ENCODE measurements at regions not wholly inside any gene's neighbourhood (a gene's known extent, or its start where the extent isn't known, plus 50 kb on each side); places are given as distances from the start of the nearest gene placed in this dataset.
"Not testable (repeated sequence)": the region's sequence is repeated elsewhere in the genome, so short reads cannot be mapped to it uniquely, and the experiment has no call there.

DNA sequence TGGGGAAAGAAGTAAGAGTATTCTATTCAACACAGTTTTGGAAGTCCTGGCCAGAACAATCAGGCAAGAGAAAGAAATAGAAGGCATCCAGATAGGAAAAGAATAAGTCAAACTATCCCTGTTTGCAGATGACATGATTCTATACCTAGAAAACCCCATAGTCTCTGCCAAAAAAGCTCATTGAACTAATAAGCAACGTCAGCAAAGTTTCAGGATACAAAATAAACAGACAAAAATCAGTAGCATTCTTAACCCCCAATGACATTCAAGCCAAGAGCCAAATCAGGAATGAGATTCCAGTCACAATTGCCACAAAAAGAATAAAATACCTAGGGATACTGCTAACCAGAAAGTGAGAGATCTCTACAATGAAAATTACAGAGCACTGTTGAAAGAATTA, 99.4 kb upstream of the MITF start:
- Mint-ChIP-seq H3K27me3 (ENCODE audit: low read depth) (peaks cover 16% of the 10 kb centered on the region), H3K9me3 (no peaks in the 10 kb centered on the region), H3K36me3 (ENCODE audit: low read depth) (no peaks in the 10 kb centered on the region), H3K4me3 (no peak overlapping the region), H3K4me1 (ENCODE audit: low read depth) (no peaks in the 10 kb centered on the region), H3K27ac (no peak overlapping the region)
- DNase-seq = no peak
- intact Hi-C loops (cut with micrococcal nuclease) = no loop called here
- CTCF ChIA-PET = no interaction called here

- Mint-ChIP-seq H3K36me3 (ENCODE audit: low read depth) (no peaks in the 10 kb centered on the region), H3K9me3 (peaks cover 14% of the 10 kb centered on the region), H3K27me3 (ENCODE audit: low read depth) (no peaks in the 10 kb centered on the region), H3K27ac (no peak overlapping the region), H3K4me1 (ENCODE audit: low read depth) (no peaks in the 10 kb centered on the region), H3K4me3 (no peak overlapping the region)
- CTCF ChIA-PET = interaction anchor here (0.6 kb wide), 2 partner anchors 296 to 963 kb away, joined by 3 to 4 read pairs; no protein-coding TSS in a partner anchor
- DNase-seq = no peak
- intact Hi-C loops (cut with micrococcal nuclease) = no loop called here
Measured at GRCh38 chr3:69628951-69629350, 110.3 kb upstream of the MITF start.

- CTCF ChIA-PET = no interaction called here
- H3K4me1 Mint-ChIP-seq (ENCODE audit: low read depth) = no peaks in the 10 kb centered on the region
Measured at GRCh38 chr3:69613286-69613685, 126.0 kb upstream of the MITF start.

DNA sequence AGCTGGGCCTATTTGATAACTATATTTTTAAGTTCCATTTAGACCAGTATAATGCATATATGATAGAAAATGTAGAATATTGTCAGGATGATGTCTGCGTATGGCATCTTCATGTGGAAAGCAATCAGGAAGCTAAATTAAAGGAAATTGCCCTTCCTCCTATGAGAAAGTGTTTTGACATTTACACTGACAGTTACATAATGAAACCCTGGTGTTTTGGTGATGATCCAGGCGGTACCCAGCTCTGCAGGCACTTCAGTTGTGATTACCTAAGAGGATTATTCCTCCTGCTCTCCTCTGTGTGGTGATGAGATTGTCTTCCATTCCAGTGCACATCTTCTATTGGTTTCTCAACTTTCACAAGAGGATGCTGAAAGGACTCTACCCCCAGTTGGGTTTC, 126.5 kb upstream of the MITF start:
- Mint-ChIP-seq H3K4me1 (ENCODE audit: low read depth) (no peaks in the 10 kb centered on the region), H3K27me3 (ENCODE audit: low read depth) (peaks cover 5% of the 10 kb centered on the region), H3K9me3 (peaks cover 6% of the 10 kb centered on the region), H3K4me3 (no peak overlapping the region), H3K36me3 (ENCODE audit: low read depth) (peaks cover 2% of the 10 kb centered on the region), H3K27ac (no peak overlapping the region)
- no peak for DNase-seq
- CTCF ChIA-PET = no interaction called here
- intact Hi-C loops (cut with micrococcal nuclease) = no loop called here

More at GRCh38 chr3:69613286-69613685, 126.0 kb upstream of the MITF start:
- Mint-ChIP-seq H3K9me3 (peaks cover 6% of the 10 kb centered on the region), H3K27me3 (ENCODE audit: low read depth) (peaks cover 5% of the 10 kb centered on the region), H3K36me3 (ENCODE audit: low read depth) (peaks cover 2% of the 10 kb centered on the region), H3K4me3 (no peak overlapping the region), H3K27ac (no peak overlapping the region)
- no peak for DNase-seq
- intact Hi-C loops (cut with micrococcal nuclease) = no loop called here

GRCh38 chr3:69609566-69609965, 129.7 kb upstream of the MITF start:
- DNase-seq; H3K27me3 Mint-ChIP-seq (ENCODE audit: low read depth); H3K4me3 Mint-ChIP-seq; intact Hi-C loops (cut with micrococcal nuclease); H3K9me3 Mint-ChIP-seq; CTCF ChIA-PET; H3K27ac Mint-ChIP-seq; H3K4me1 Mint-ChIP-seq (ENCODE audit: low read depth); H3K36me3 Mint-ChIP-seq (ENCODE audit: low read depth): not testable (repeated sequence)

DNA sequence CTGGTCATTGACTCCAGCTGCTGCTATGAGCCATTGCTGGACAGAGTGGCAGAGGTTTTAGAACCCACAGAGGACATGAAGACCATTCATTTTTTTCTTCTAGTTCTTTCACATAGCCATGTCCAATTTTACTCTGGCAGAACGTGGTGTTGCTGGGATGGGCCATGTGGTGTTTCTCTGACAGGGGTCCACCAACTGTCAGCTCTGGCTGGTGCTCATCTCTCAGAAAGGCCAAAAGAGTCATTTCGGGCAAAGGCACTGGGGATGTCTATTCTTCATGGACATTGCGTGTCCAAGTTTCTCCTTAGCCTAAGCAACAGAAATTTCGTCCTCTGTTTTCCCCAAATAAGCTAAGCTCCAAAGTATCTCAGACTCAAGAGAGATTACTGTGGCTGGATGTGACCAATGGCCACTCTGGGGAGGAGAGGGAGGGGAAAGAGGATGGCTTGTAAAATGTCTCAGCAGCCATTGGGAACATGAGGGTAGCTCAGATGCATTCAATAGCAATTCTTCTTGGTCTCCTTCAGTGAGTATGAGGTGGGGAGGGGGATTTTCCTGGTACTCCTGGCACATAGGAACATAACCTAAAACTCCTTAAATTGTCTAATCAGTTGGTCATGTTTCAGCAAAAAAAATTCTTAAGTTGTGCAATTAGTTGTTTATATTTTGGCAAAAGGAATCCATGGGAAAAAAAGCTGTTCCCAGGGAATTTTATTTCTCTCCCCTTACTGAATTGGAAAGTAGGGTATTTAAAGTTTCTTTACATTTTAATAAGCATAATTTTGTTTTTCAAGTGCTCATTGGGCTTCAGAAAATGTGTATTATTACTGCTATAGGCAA, 131.6 kb upstream of the MITF start:
- DNase-seq = no peak
- H3K9me3 Mint-ChIP-seq = peaks cover 6% of the 10 kb centered on the region
- peaks cover 5% of the 10 kb centered on the region for H3K27me3 Mint-ChIP-seq (ENCODE audit: low read depth)
- H3K4me3 Mint-ChIP-seq = no peak overlapping the region
- H3K27ac Mint-ChIP-seq = no peak overlapping the region
- CTCF ChIA-PET = no interaction called here
- intact Hi-C loops (cut with micrococcal nuclease) = no loop called here
- H3K4me1 Mint-ChIP-seq (ENCODE audit: low read depth) = no peaks in the 10 kb centered on the region
- peaks cover 2% of the 10 kb centered on the region for H3K36me3 Mint-ChIP-seq (ENCODE audit: low read depth)

- Mint-ChIP-seq H3K9me3 (peaks cover 6% of the 10 kb centered on the region), H3K4me3 (no peak overlapping the region), H3K27ac (no peak overlapping the region), H3K27me3 (ENCODE audit: low read depth) (peaks cover 5% of the 10 kb centered on the region), H3K36me3 (ENCODE audit: low read depth) (peaks cover 2% of the 10 kb centered on the region), H3K4me1 (ENCODE audit: low read depth) (no peaks in the 10 kb centered on the region)
- no peak for DNase-seq
- intact Hi-C loops (cut with micrococcal nuclease) = no loop called here
- CTCF ChIA-PET = no interaction called here
Measured at GRCh38 chr3:69605867-69606266, 133.4 kb upstream of the MITF start.

- no peak for DNase-seq
- no peak overlapping the region for H3K4me3 Mint-ChIP-seq
- peaks cover 5% of the 10 kb centered on the region for H3K27me3 Mint-ChIP-seq (ENCODE audit: low read depth)
- intact Hi-C loops (cut with micrococcal nuclease) = no loop called here
- H3K36me3 Mint-ChIP-seq (ENCODE audit: low read depth) = peaks cover 2% of the 10 kb centered on the region
- CTCF ChIA-PET = no interaction called here
- H3K9me3 Mint-ChIP-seq = peaks cover 9% of the 10 kb centered on the region
- H3K27ac Mint-ChIP-seq = no peak overlapping the region
- H3K4me1 Mint-ChIP-seq (ENCODE audit: low read depth) = no peaks in the 10 kb centered on the region
Measured at GRCh38 chr3:69604735-69605450, 134.4 kb upstream of the MITF start.

DNA sequence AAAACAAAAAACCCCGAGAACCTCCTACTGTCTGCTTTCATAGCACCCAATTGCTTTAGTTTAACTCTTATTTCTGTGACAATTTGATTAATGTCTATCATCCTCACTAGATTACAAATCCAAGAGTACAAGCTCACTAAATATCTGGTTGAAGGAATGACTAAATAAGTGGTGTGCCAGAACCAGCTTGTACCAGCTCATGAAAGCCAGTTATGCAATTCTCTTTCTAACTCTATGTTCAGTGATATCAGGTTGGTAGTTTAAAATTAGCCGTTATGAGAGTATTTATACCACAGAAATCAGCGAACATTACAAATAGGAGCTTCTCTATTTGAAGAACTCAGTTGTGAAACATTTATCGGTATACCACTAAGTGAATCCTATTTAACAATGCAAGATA, 137.2 kb upstream of the MITF start:
- Mint-ChIP-seq H3K27ac (no peak overlapping the region), H3K4me1 (ENCODE audit: low read depth) (no peaks in the 10 kb centered on the region), H3K27me3 (ENCODE audit: low read depth) (no peaks in the 10 kb centered on the region), H3K36me3 (ENCODE audit: low read depth) (no peaks in the 10 kb centered on the region), H3K9me3 (peaks cover 3% of the 10 kb centered on the region), H3K4me3 (no peak overlapping the region)
- CTCF ChIA-PET = no interaction called here
- intact Hi-C loops (cut with micrococcal nuclease) = no loop called here
- no peak for DNase-seq

GRCh38 chr3:69594286-69594685, 145.0 kb upstream of the MITF start:
- no peaks in the 10 kb centered on the region for H3K4me1 Mint-ChIP-seq (ENCODE audit: low read depth)
- H3K36me3 Mint-ChIP-seq (ENCODE audit: low read depth) = no peaks in the 10 kb centered on the region
- H3K9me3 Mint-ChIP-seq = no peaks in the 10 kb centered on the region
- H3K27ac Mint-ChIP-seq = no peak overlapping the region
- intact Hi-C loops (cut with micrococcal nuclease) = no loop called here
- CTCF ChIA-PET = no interaction called here
- no peak for DNase-seq
- H3K27me3 Mint-ChIP-seq (ENCODE audit: low read depth) = peaks cover 1% of the 10 kb centered on the region
- no peak overlapping the region for H3K4me3 Mint-ChIP-seq

- no peak overlapping the region for H3K27ac Mint-ChIP-seq
- CTCF ChIA-PET = no interaction called here
- H3K4me3 Mint-ChIP-seq = no peak overlapping the region
- no peaks in the 10 kb centered on the region for H3K36me3 Mint-ChIP-seq (ENCODE audit: low read depth)
- H3K9me3 Mint-ChIP-seq = peaks cover 7% of the 10 kb centered on the region
- no peaks in the 10 kb centered on the region for H3K4me1 Mint-ChIP-seq (ENCODE audit: low read depth)
- intact Hi-C loops (cut with micrococcal nuclease) = no loop called here
- DNase-seq = no peak
- peaks cover 1% of the 10 kb centered on the region for H3K27me3 Mint-ChIP-seq (ENCODE audit: low read depth)
Measured at GRCh38 chr3:69591164-69591736, 148.0 kb upstream of the MITF start.

GRCh38 chr3:69590111-69590510, 149.2 kb upstream of the MITF start:
- Mint-ChIP-seq H3K27me3 (ENCODE audit: low read depth) (peaks cover 1% of the 10 kb centered on the region), H3K4me3 (no peak overlapping the region), H3K27ac (no peak overlapping the region), H3K36me3 (ENCODE audit: low read depth) (no peaks in the 10 kb centered on the region), H3K4me1 (ENCODE audit: low read depth) (no peaks in the 10 kb centered on the region), H3K9me3 (peaks cover 11% of the 10 kb centered on the region)
- DNase-seq = no peak
- intact Hi-C loops (cut with micrococcal nuclease) = no loop called here
- CTCF ChIA-PET = interaction anchor here (0.6 kb wide), 1 partner anchor 75 kb away, joined by 3 read pairs; no protein-coding TSS in a partner anchor

- Mint-ChIP-seq H3K27me3 (ENCODE audit: low read depth) (peaks cover 5% of the 10 kb centered on the region), H3K36me3 (ENCODE audit: low read depth) (no peaks in the 10 kb centered on the region), H3K27ac (no peak overlapping the region), H3K9me3 (peaks cover 14% of the 10 kb centered on the region), H3K4me1 (ENCODE audit: low read depth) (no peaks in the 10 kb centered on the region), H3K4me3 (no peak overlapping the region)
- intact Hi-C loops (cut with micrococcal nuclease) = no loop called here
- CTCF ChIA-PET = no interaction called here
- DNase-seq = no peak
Measured at GRCh38 chr3:69588170-69588569, 151.1 kb upstream of the MITF start.

All from activated naive CD4-positive, alpha-beta T cell treated with anti-CD3 and anti-CD28 coated beads for 36 hours (primary cell).